IMR-90 (cell line): ENCODE measurements at regions not wholly inside any gene's neighbourhood (a gene's known extent, or its start where the extent isn't known, plus 50 kb on each side); places are given as distances from the start of the nearest gene placed in this dataset.
"Not testable (repeated sequence)": the region's sequence is repeated elsewhere in the genome, so short reads cannot be mapped to it uniquely, and the experiment has no call there.

Experiments used
- ATAC-seq: fragments of 200-7000 bp; cut with Tn5 transposase; 2 replicates; pipeline ENCODE4 v1.9.1; 2020; ENCODE audit warnings: low read depth, mild to moderate bottlenecking, moderate library complexity
- BruUV-seq: library from RNA; stranded (reverse); fragments of 400-500 nt; replicated peaks from 2 replicates; lab custom pipeline; 2021; lab: Mats Ljungman, UMichigan
- CTCF ChIA-PET: fragments of 300-600 bp; formaldehyde crosslinking; extraction: SDS; loops from one replicate; lab custom pipeline; 2021; ENCODE audit warnings: antibody characterized with exemption; lab: Yijun Ruan, JAX
- POLR2A ChIA-PET: fragments of 300-600 bp; sonication (Branson Sonifier 250); formaldehyde crosslinking; loops from one replicate; lab custom pipeline; 2022; ENCODE audit warnings: antibody characterized with exemption; ENCODE audit not compliant: unreplicated experiment; lab: Charles Lee
- DNase-seq: peaks from one replicate; pipeline ENCODE4 v3.0.0; 2013
- H2AFZ ChIP-seq: replicated peaks from 2 replicates; pipeline ENCODE3; 2013; ENCODE audit warnings: low read length, mild to moderate bottlenecking; ENCODE audit not compliant: poor library complexity
- H2AK5ac ChIP-seq: 2 replicates; pipeline ENCODE4 v1.6.1; 2013; ENCODE audit warnings: low read depth, low read length, inconsistent platforms
- H2AK9ac ChIP-seq: replicated peaks from 2 replicates; pipeline ENCODE3; 2013; ENCODE audit warnings: mild to moderate bottlenecking, low read depth, low read length, moderate library complexity; ENCODE audit not compliant: poor library complexity
- H2BK120ac ChIP-seq: 2 replicates; pipeline ENCODE4 v1.6.1; 2013; ENCODE audit warnings: low read depth, low read length, inconsistent platforms
- H2BK15ac ChIP-seq: 3 replicates; pipeline ENCODE4 v1.6.1; 2013; ENCODE audit warnings: low read depth, low read length, inconsistent platforms
- H2BK20ac ChIP-seq: 2 replicates; pipeline ENCODE4 v1.6.1; 2013; ENCODE audit warnings: low read depth, mild to moderate bottlenecking, inconsistent platforms, low read length, moderate library complexity
- H2BK5ac ChIP-seq: 2 replicates; pipeline ENCODE4 v1.6.1; 2013; ENCODE audit warnings: mild to moderate bottlenecking, low read depth, low read length, inconsistent platforms; ENCODE audit not compliant: poor library complexity, severe bottlenecking
- H3K14ac ChIP-seq: replicated peaks from 2 replicates; pipeline ENCODE4 v1.6.1; 2013; ENCODE audit warnings: low read depth, low read length, inconsistent platforms
- H3K18ac ChIP-seq: 2 replicates; pipeline ENCODE4 v1.6.1; 2013; ENCODE audit warnings: low read depth, low read length, control low read depth
- H3K23ac ChIP-seq: 2 replicates; pipeline ENCODE4 v1.6.1; 2013; ENCODE audit warnings: low read depth, low read length, inconsistent platforms
- H3K27ac ChIP-seq: 2 replicates; pipeline ENCODE4 v1.5.1; 2013; ENCODE audit warnings: mild to moderate bottlenecking, control low read depth, low read length; ENCODE audit not compliant: insufficient read depth
- H3K27me3 ChIP-seq: 2 replicates; pipeline ENCODE4 v1.6.1; 2013; ENCODE audit warnings: low read length; ENCODE audit not compliant: control insufficient read depth, insufficient read depth
- H3K36me3 ChIP-seq: 2 replicates; pipeline ENCODE4 v1.6.1; 2013; ENCODE audit warnings: low read length, mixed read lengths; ENCODE audit not compliant: control insufficient read depth, insufficient read depth
- H3K4ac ChIP-seq: 2 replicates; pipeline ENCODE4 v1.6.1; 2013; ENCODE audit warnings: low read depth, low read length, inconsistent platforms
- H3K4me1 ChIP-seq: 2 replicates; pipeline ENCODE4 v1.6.1; 2013; ENCODE audit warnings: low read length, mixed read lengths; ENCODE audit not compliant: control insufficient read depth, insufficient read depth
- H3K4me2 ChIP-seq: 2 replicates; pipeline ENCODE4 v1.6.1; 2013; ENCODE audit warnings: low read depth, mild to moderate bottlenecking, control low read depth, low read length, moderate library complexity
- H3K4me3 ChIP-seq: 2 replicates; pipeline ENCODE4 v1.5.1; 2013; ENCODE audit warnings: low read depth, mild to moderate bottlenecking, control low read depth, low read length, moderate library complexity; ENCODE audit not compliant: insufficient read depth
- H3K56ac ChIP-seq: 2 replicates; pipeline ENCODE4 v1.6.1; 2013; ENCODE audit warnings: low read length, inconsistent platforms; ENCODE audit not compliant: insufficient read depth; ENCODE audit errors: extremely low read depth
- H3K79me1 ChIP-seq, 2 experiments: 2 replicates each; pipeline ENCODE4 v1.6.1; 2013; ENCODE audit warnings: low read length in 2 of 2, inconsistent platforms in 1 of 2, low read depth in 1 of 2
- H3K9ac ChIP-seq: 2 replicates; pipeline ENCODE4 v1.6.1; 2013; ENCODE audit warnings: low read depth, low read length, control low read depth
- H3K9me1 ChIP-seq: 2 replicates; pipeline ENCODE4 v1.6.1; 2013; ENCODE audit warnings: low read length, inconsistent platforms; ENCODE audit not compliant: insufficient read depth
- H3K9me3 ChIP-seq: 2 replicates; pipeline ENCODE4 v1.6.1; 2013; ENCODE audit warnings: low read length; ENCODE audit not compliant: control insufficient read depth, insufficient read depth
- H4K20me1 ChIP-seq: 2 replicates; pipeline ENCODE4 v1.6.1; 2013; ENCODE audit warnings: low read length, inconsistent platforms; ENCODE audit not compliant: insufficient read depth
- H4K5ac ChIP-seq: 2 replicates; pipeline ENCODE4 v1.6.1; 2013; ENCODE audit warnings: mild to moderate bottlenecking, low read depth, low read length, control low read depth
- H4K8ac ChIP-seq, 2 experiments: 2 replicates each; pipeline ENCODE4 v1.6.1; 2013; ENCODE audit warnings: low read depth in 2 of 2, low read length in 2 of 2, control low read depth in 1 of 2, inconsistent platforms in 1 of 2
- H4K91ac ChIP-seq: 2 replicates; pipeline ENCODE4 v1.6.1; 2013; ENCODE audit warnings: low read depth, low read length, inconsistent platforms; ENCODE audit not compliant: insufficient read depth
- CHD1 ChIP-seq: IDR thresholded peaks from 2 replicates; pipeline ENCODE4 v1.6.1; 2012; ENCODE audit warnings: low read depth, low read length, improper control_type of control experiment
- WGBS, 2 experiments: methylation state at CpG; one replicate each; pipeline versions ENCODE4 v1.1.5 to v1.1.7; 2013; ENCODE audit warnings: missing lambda C conversion rate in 2 of 2; ENCODE audit not compliant: insufficient read length in 1 of 2; ENCODE audit errors: extremely low coverage in 2 of 2; 5-methylcytosine and 5-hydroxymethylcytosine counted together
- dilution Hi-C: fragments of 300-500 bp; cut with HindIII; formaldehyde crosslinking; loops from one replicate; pipeline ENCODE4 v1.14.3; 2018; ENCODE audit warnings: low sequenced_read_pairs; ENCODE audit not compliant: unreplicated experiment
- in situ Hi-C: fragments of 300-500 bp; cut with MboI; formaldehyde crosslinking; loops from 3 replicates; pipeline ENCODE4 v1.14.3; 2019; ENCODE audit warnings: low sequenced_read_pairs, inconsistent platforms, mixed read lengths
- intact Hi-C: fragments of 100-400 bp; cut with micrococcal nuclease; formaldehyde crosslinking; loops from 2 replicates; pipeline ENCODE4 v1.10.0; 2022

GRCh38 chr10:121380211-121380610, 218.0 kb downstream of the FGFR2 start:
- no peak overlapping the region for H3K18ac ChIP-seq
- H2BK15ac ChIP-seq = no peak overlapping the region
- H3K4me2 ChIP-seq = no peak overlapping the region
- dilution Hi-C loops (no loop called here), intact Hi-C loops (no loop called here), in situ Hi-C loops (no loop called here)
- no peak overlapping the region for H4K91ac ChIP-seq
- H4K8ac ChIP-seq = no peak overlapping the region
- H2AK9ac ChIP-seq = no peak overlapping the region
- ChIA-PET CTCF (no interaction called here), POLR2A (no interaction called here)
- no peak overlapping the region for H2AFZ ChIP-seq
- no peak overlapping the region for H3K4me3 ChIP-seq
- no peak overlapping the region for H3K56ac ChIP-seq
- H2BK5ac ChIP-seq = no peak overlapping the region
- no peak overlapping the region for H3K4ac ChIP-seq
- WGBS, 2 experiments = no CpG with 5 or more reads among the region's 3 CpGs
- BruUV-seq = no TSS peak
- no peak overlapping the region for H2BK120ac ChIP-seq
- no peaks in the 10 kb centered on the region for H3K79me1 ChIP-seq
- ATAC-seq = no peak
- no peak overlapping the region for H2BK20ac ChIP-seq
- H3K4me1 ChIP-seq = no peaks in the 10 kb centered on the region
- H3K36me3 ChIP-seq = no peaks in the 10 kb centered on the region
- no peak overlapping the region for H3K9ac ChIP-seq
- H3K9me3 ChIP-seq = peaks cover 16% of the 10 kb centered on the region; the same call in 1 of the 2 replicates
- H2AK5ac ChIP-seq = no peak overlapping the region
- no peaks in the 10 kb centered on the region for H4K20me1 ChIP-seq
- H3K27me3 ChIP-seq = no peaks in the 10 kb centered on the region
- no peak for DNase-seq
- no peak overlapping the region for H4K5ac ChIP-seq
- no peak overlapping the region for H3K14ac ChIP-seq
- H3K23ac ChIP-seq = no peak overlapping the region
- no peak overlapping the region for H3K27ac ChIP-seq
- H3K9me1 ChIP-seq = no peaks in the 10 kb centered on the region
- TF ChIP-seq CHD1 = no peak

- H4K91ac ChIP-seq, H4K5ac ChIP-seq, H3K36me3 ChIP-seq, CTCF ChIA-PET, H2AFZ ChIP-seq, POLR2A ChIA-PET, H2BK20ac ChIP-seq, H3K4me1 ChIP-seq, H4K8ac ChIP-seq, H2AK9ac ChIP-seq, BruUV-seq, H3K18ac ChIP-seq, H3K14ac ChIP-seq, H3K4me3 ChIP-seq, H3K79me1 ChIP-seq, intact Hi-C loops, H3K4ac ChIP-seq, H3K4me2 ChIP-seq, H3K23ac ChIP-seq, in situ Hi-C loops, H3K56ac ChIP-seq, DNase-seq, H2BK15ac ChIP-seq, H3K9me1 ChIP-seq, dilution Hi-C loops, H3K9ac ChIP-seq, H4K20me1 ChIP-seq, H3K27me3 ChIP-seq, H2BK5ac ChIP-seq, H2BK120ac ChIP-seq, H3K27ac ChIP-seq, ATAC-seq, H2AK5ac ChIP-seq: not testable (repeated sequence)
- 82% methylated on average over 11 of the region's 33 CpGs; no CpG with 5 or more reads in 1 of the 2 experiments for whole genome bisulfite sequencing, 2 experiments
- peaks cover 16% of the 10 kb centered on the region; the same call in 1 of the 2 replicates for H3K9me3 ChIP-seq
Observed at GRCh38 chr10:121382029-121382520, 216.2 kb downstream of the FGFR2 start.
